ENCODE measurements at regions not wholly inside any gene's neighbourhood (a gene's known extent, or its start where the extent isn't known, plus 50 kb on each side); places are given as distances from the start of the nearest gene placed in this dataset.

DNA sequence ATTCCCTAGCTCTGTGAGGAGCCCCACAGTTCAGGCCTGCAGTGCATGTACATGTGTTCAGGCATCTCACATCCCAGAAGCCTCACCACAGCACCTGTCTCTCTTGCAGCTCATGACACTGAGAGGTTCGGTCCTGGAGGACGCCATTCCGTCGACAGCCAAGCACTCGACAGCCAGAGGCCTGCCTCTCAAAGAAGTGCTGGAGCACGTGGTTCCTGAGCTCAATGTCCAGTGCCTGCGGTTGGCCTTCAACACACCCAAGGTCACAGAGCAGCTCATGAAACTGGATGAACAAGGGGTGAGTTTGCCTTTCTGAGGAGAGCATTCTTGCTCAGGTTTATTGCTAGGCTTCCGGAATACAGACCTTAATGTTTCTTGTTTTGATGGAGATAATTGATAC lies 308.3 kb upstream of the RGS6 start:
- H3K9me3 ChIP-seq (ENCODE audit: control insufficient read depth in 2 of 3, insufficient read depth in 1 of 3, low read length in 3 of 3): no peaks in the 10 kb centered on the region
- H3K4me1 ChIP-seq (ENCODE audit: control insufficient read depth in 2 of 3, insufficient read depth in 2 of 3, low read depth in 1 of 3, low read length in 3 of 3): no peaks in the 10 kb centered on the region
- intact Hi-C loops (cut with DNase I): no loop called here

DNA sequence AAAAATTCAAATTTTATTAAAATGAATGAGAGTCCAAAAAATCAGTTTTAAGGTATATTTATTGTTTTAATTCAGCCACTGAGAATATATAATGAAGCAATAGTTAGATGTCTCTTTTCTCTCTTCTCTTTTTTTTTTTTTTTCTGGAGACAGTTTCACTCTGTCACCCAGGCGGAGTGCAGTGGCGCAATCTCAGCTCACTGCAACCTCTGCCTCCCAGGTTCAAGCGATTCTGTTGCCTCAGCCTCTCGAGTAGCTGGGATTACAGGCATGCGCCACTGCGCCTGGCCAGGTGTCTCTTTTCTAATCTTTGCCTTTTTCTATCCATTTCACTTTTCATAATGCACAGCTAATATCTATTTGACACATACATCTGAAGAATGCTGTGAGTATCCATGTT lies 307.1 kb upstream of the RGS6 start:
- H3K27me3 ChIP-seq (ENCODE audit: control insufficient read depth, insufficient read depth, low read length): no peaks in the 10 kb centered on the region
- H3K9ac ChIP-seq (ENCODE audit: low read length in 3 of 3): no peak overlapping the region
- H3K36me3 ChIP-seq (ENCODE audit: control insufficient read depth in 2 of 3, insufficient read depth in 3 of 3, low read length in 3 of 3): peaks cover 0 to 3% (median 0%) of the 10 kb centered on the region in 3 donors
- no peak for FAIRE-seq
- no peaks in the 10 kb centered on the region for H3K9me3 ChIP-seq (ENCODE audit: control insufficient read depth in 2 of 3, insufficient read depth in 1 of 3, low read length in 3 of 3)
- TF ChIP-seq, protein P1, sequence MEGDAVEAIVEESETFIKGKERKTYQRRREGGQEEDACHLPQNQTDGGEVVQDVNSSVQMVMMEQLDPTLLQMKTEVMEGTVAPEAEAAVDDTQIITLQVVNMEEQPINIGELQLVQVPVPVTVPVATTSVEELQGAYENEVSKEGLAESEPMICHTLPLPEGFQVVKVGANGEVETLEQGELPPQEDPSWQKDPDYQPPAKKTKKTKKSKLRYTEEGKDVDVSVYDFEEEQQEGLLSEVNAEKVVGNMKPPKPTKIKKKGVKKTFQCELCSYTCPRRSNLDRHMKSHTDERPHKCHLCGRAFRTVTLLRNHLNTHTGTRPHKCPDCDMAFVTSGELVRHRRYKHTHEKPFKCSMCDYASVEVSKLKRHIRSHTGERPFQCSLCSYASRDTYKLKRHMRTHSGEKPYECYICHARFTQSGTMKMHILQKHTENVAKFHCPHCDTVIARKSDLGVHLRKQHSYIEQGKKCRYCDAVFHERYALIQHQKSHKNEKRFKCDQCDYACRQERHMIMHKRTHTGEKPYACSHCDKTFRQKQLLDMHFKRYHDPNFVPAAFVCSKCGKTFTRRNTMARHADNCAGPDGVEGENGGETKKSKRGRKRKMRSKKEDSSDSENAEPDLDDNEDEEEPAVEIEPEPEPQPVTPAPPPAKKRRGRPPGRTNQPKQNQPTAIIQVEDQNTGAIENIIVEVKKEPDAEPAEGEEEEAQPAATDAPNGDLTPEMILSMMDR (IDR thresholded peaks at IDR 0.05; ENCODE audit: borderline replicate concordance, extremely low read depth, insufficient read depth): no peak
- no peak overlapping the region for H3K27ac ChIP-seq (ENCODE audit: low read depth in 2 of 2, low read length in 2 of 2)
- intact Hi-C loops (cut with DNase I): no loop called here
- DNase-seq: no peak
- no peak overlapping the region for H3K4me3 ChIP-seq (ENCODE audit: low read length in 3 of 3)
- no peaks in the 10 kb centered on the region for H3K4me1 ChIP-seq (ENCODE audit: control insufficient read depth in 2 of 3, insufficient read depth in 2 of 3, low read depth in 1 of 3, low read length in 3 of 3)

More for the DNA sequence above, 308.3 kb upstream of the RGS6 start:
- Histone ChIP-seq H3K4me3 (ENCODE audit: low read length in 3 of 3) (no peak overlapping the region), H3K9ac (ENCODE audit: low read length in 3 of 3) (no peak overlapping the region), H3K27me3 (ENCODE audit: control insufficient read depth, insufficient read depth, low read length) (no peaks in the 10 kb centered on the region), H3K27ac (ENCODE audit: low read depth in 2 of 2, low read length in 2 of 2) (no peak overlapping the region), H3K36me3 (ENCODE audit: control insufficient read depth in 2 of 3, insufficient read depth in 3 of 3, low read length in 3 of 3) (peaks cover 0 to 3% (median 0%) of the 10 kb centered on the region in 3 donors)
- TF ChIP-seq, protein P1 (IDR thresholded peaks at IDR 0.05; ENCODE audit: borderline replicate concordance, extremely low read depth, insufficient read depth): no peak
- FAIRE-seq: no peak
- no peak for DNase-seq

DNA sequence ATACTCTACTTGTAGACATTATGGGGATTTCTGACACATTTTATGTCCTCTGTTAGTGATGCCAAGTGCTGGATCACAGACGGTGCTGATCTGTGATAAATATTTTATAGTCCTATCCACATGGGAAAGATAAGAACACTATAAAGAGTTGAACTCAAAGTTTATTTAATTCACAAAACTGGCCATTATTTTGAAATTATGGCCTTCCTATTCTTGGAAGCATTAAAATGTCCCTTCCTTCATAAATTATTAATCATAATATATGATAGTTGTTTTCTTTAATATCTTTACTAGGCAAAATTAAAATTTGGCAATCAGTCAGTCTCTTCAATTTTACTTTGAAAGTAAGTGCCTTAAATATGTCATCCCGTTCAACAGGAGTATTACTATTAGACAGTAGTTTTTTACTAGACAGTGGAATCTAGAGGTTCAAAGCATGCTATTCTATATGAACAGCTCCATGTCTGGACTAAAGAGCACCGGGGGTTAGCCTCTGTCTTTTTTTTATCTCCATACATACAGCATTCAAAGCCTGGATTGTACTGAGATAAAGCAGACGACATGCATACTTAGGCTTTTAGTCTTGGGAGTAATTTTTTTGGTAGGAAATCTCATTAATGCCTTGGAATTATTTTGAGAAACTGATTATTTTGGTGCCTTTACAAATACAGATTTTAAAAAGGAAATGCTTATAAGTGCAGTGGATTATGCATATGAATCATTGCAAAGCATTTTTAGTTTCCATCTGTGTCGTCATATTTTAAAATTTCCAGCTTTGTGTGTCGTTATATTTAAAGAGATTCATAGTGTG lies 306.1 kb upstream of the RGS6 start:
- no peak overlapping the region for H3K4me3 ChIP-seq (ENCODE audit: low read length in 3 of 3)
- no peaks in the 10 kb centered on the region for H3K9me3 ChIP-seq (ENCODE audit: control insufficient read depth in 2 of 3, insufficient read depth in 1 of 3, low read length in 3 of 3)
- no peak overlapping the region for H3K27ac ChIP-seq (ENCODE audit: low read depth in 2 of 2, low read length in 2 of 2)
- FAIRE-seq (no peak), DNase-seq (peak in 2 of 5 donors; percentile 45 to 83)
- no peak overlapping the region for H3K9ac ChIP-seq (ENCODE audit: low read length in 3 of 3)
- peaks cover 0 to 3% (median 0%) of the 10 kb centered on the region in 3 donors for H3K36me3 ChIP-seq (ENCODE audit: control insufficient read depth in 2 of 3, insufficient read depth in 3 of 3, low read length in 3 of 3)
- H3K27me3 ChIP-seq (ENCODE audit: control insufficient read depth, insufficient read depth, low read length): no peaks in the 10 kb centered on the region
- no peaks in the 10 kb centered on the region for H3K4me1 ChIP-seq (ENCODE audit: control insufficient read depth in 2 of 3, insufficient read depth in 2 of 3, low read depth in 1 of 3, low read length in 3 of 3)
- intact Hi-C loops (cut with DNase I): no loop called here
- TF ChIP-seq, protein P1 (IDR thresholded peaks at IDR 0.05; ENCODE audit: borderline replicate concordance, extremely low read depth, insufficient read depth): no peak

Data from kidney (tissue), 13 donors.